Uterus (tissue), 3 donors: ENCODE measurements at regions not wholly inside any gene's neighbourhood (a gene's known extent, or its start where the extent isn't known, plus 50 kb on each side); places are given as distances from the start of the nearest gene placed in this dataset.

Experiments
- DNase-seq, 2 donors: peaks; one replicate each; pipeline ENCODE4 v3.0.0-alpha.2; 2019 to 2020
- H3K27ac ChIP-seq, 2 donors: fragments of 200-600 bp; sonication (generic); 1 replicate in 1 of 2; 2 replicates in 1 of 2; pipeline ENCODE4 v1.5.1; 2016 to 2018
- H3K27me3 ChIP-seq, 2 donors: fragments of 200-600 bp; sonication (generic); one replicate each; pipeline ENCODE4 v1.5.1; 2018 to 2019; ENCODE audit warnings: control low read depth in 1 of 2
- H3K36me3 ChIP-seq, 2 donors: fragments of 200-600 bp; sonication (generic); one replicate each; pipeline ENCODE4 v1.5.1; 2019; ENCODE audit warnings: control low read depth in 1 of 2
- H3K4me1 ChIP-seq, 2 donors: fragments of 200-600 bp; sonication (generic); one replicate each; pipeline ENCODE4 v1.5.1; 2018 to 2019; ENCODE audit warnings: control low read depth in 1 of 2
- H3K4me3 ChIP-seq, 2 donors: fragments of 200-600 bp; sonication (generic); 1 replicate in 1 of 2; 2 replicates in 1 of 2; pipeline ENCODE4 v1.5.1; 2018 to 2019; ENCODE audit warnings: mild to moderate bottlenecking in 1 of 2
- H3K9me3 ChIP-seq, 2 donors: fragments of 200-600 bp; sonication (generic); one replicate each; pipeline ENCODE4 v1.5.1; 2019; ENCODE audit warnings: control low read depth in 1 of 2
- CTCF ChIP-seq, 4 experiments: fragments of 200-600 bp in 2 of 4; fragments of 450-650 bp in 2 of 4; sonication (generic) in 2 of 4; IDR thresholded peaks; one replicate each; pipeline ENCODE4 v1.5.1; 2016 to 2019; ENCODE audit warnings: antibody characterized with exemption in 4 of 4, mild to moderate bottlenecking in 2 of 4, moderate library complexity in 1 of 4
- POLR2A ChIP-seq, 2 donors: fragments of 450-650 bp; IDR thresholded peaks; one replicate each; pipeline ENCODE4 v1.6.1; 2016; ENCODE audit warnings: antibody characterized with exemption in 2 of 2, mild to moderate bottlenecking in 1 of 2, moderate library complexity in 1 of 2
- intact Hi-C: fragments of 100-400 bp; cut with DNase I; formaldehyde crosslinking; loops from one replicate; pipeline ENCODE4 v1.15.1; 2023; ENCODE audit warnings: low total_unique reads
- donor health status: DM: yes; HTN: yes; CAD: no.

GRCh38 chr6:103925317-103925716 is 934.4 kb downstream of the HACE1 start:
- TF ChIP-seq POLR2A (IDR thresholded peaks at IDR 0.05) (no peak), CTCF (IDR thresholded peaks at IDR 0.05) (no peak)
- intact Hi-C loops = no loop called here
- DNase-seq = no peak
- Histone ChIP-seq H3K9me3 (no peaks in the 10 kb centered on the region), H3K4me1 (no peaks in the 10 kb centered on the region), H3K4me3 (no peak overlapping the region), H3K36me3 (no peaks in the 10 kb centered on the region), H3K27ac (no peak overlapping the region), H3K27me3 (no peaks in the 10 kb centered on the region)

DNA sequence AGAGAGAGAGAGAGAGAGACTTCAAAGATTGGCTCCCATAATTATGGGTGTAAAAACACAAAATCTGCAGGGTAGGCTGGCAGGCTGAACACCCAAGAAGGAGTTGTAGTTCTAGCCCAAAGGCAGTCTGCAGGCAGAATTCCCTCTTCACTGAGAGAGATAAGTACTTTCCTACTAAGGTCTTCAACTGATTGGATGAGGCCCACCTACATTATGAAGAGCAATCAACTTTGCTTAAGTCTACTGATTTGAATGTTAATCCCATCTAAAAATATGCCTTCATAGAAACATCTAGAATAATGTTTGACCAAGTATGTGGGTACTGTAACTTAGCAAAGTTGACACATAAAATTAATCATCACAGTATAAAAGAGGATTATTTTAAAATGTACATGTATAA is 949.7 kb downstream of the HACE1 start:
- intact Hi-C loops = no loop called here
- Histone ChIP-seq H3K27me3 (no peaks in the 10 kb centered on the region), H3K36me3 (no peaks in the 10 kb centered on the region), H3K9me3 (no peaks in the 10 kb centered on the region), H3K4me3 (no peak overlapping the region), H3K27ac (no peak overlapping the region), H3K4me1 (no peaks in the 10 kb centered on the region)
- no peak for DNase-seq
- no peak for TF ChIP-seq CTCF (IDR thresholded peaks at IDR 0.05)
- no peak for TF ChIP-seq POLR2A (IDR thresholded peaks at IDR 0.05)

GRCh38 chr6:103908898-103909297 is 950.8 kb downstream of the HACE1 start:
- Histone ChIP-seq H3K4me1 (no peaks in the 10 kb centered on the region), H3K36me3 (no peaks in the 10 kb centered on the region), H3K4me3 (no peak overlapping the region), H3K27me3 (no peaks in the 10 kb centered on the region), H3K9me3 (no peaks in the 10 kb centered on the region), H3K27ac (no peak overlapping the region)
- DNase-seq = no peak
- TF ChIP-seq POLR2A (IDR thresholded peaks at IDR 0.05) (no peak), CTCF (IDR thresholded peaks at IDR 0.05) (no peak)
- intact Hi-C loops = no loop called here

GRCh38 chr6:103895136-103895535 is 964.6 kb downstream of the HACE1 start:
- intact Hi-C loops = no loop called here
- no peak for DNase-seq
- H3K36me3 ChIP-seq = no peaks in the 10 kb centered on the region
- TF ChIP-seq POLR2A (IDR thresholded peaks at IDR 0.05) (no peak), CTCF (IDR thresholded peaks at IDR 0.05) (no peak)
- H3K4me3 ChIP-seq = no peak overlapping the region
- no peaks in the 10 kb centered on the region for H3K27me3 ChIP-seq
- H3K27ac ChIP-seq = no peak overlapping the region
- H3K9me3 ChIP-seq = no peaks in the 10 kb centered on the region
- no peaks in the 10 kb centered on the region for H3K4me1 ChIP-seq

DNA sequence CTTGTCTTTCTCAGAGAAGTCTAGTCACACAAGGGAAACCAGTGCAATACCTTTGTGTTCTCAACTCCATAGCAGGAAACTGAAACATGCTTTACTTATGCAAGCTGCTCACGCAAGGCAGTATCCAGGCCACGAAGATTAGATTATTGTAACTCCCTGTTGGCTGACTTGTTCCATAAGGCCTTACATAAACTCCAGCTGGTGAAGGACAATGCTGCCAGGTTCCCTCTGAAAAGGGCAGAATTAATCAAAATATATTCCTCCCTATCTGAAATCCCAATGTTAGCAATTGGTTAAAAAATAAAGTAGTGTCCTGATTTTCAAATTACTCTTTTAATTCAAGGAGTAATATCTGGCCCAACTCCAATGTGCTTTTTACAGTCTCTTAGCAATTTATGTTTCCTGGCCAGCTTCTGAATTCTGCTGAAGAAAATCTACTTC is 966.6 kb downstream of the HACE1 start:
- intact Hi-C loops = no loop called here
- no peaks in the 10 kb centered on the region for H3K27me3 ChIP-seq
- no peaks in the 10 kb centered on the region for H3K9me3 ChIP-seq
- TF ChIP-seq POLR2A (IDR thresholded peaks at IDR 0.05) (no peak), CTCF (IDR thresholded peaks at IDR 0.05) (no peak)
- no peak overlapping the region for H3K4me3 ChIP-seq
- no peak for DNase-seq
- H3K36me3 ChIP-seq = no peaks in the 10 kb centered on the region
- H3K27ac ChIP-seq = no peak overlapping the region
- H3K4me1 ChIP-seq = no peaks in the 10 kb centered on the region
